Right atrium auricular region (tissue), 2 donors: ENCODE measurements at regions not wholly inside any gene's neighbourhood (a gene's known extent, or its start where the extent isn't known, plus 50 kb on each side); places are given as distances from the start of the nearest gene placed in this dataset.

Experiments
- DNase-seq: peaks from one replicate; pipeline ENCODE4 v3.0.0-alpha.2; 2019; ENCODE audit warnings: low spot score
- H3K27ac ChIP-seq, 2 donors: fragments of 200-600 bp; sonication (generic); 1 replicate in 1 of 2; 2 replicates in 1 of 2; pipeline ENCODE4 v1.5.1; 2016 to 2019
- H3K27me3 ChIP-seq, 2 donors: fragments of 200-600 bp; sonication (generic); one replicate each; pipeline versions ENCODE4 v1.5.1 to v1.6.0; 2017 to 2019
- H3K36me3 ChIP-seq: fragments of 200-600 bp; sonication (generic); one replicate; pipeline ENCODE4 v1.5.1; 2016
- H3K4me1 ChIP-seq, 2 donors: fragments of 200-600 bp; sonication (generic); one replicate each; pipeline versions ENCODE4 v1.5.1 to v1.6.0; 2017 to 2019
- H3K4me3 ChIP-seq, 2 donors: fragments of 200-600 bp; sonication (generic); 1 replicate in 1 of 2; 2 replicates in 1 of 2; pipeline ENCODE4 v1.5.1; 2017 to 2019; ENCODE audit warnings: mild to moderate bottlenecking in 1 of 2, moderate library complexity in 1 of 2
- H3K9me3 ChIP-seq, 2 donors: fragments of 200-600 bp; sonication (generic); one replicate each; pipeline ENCODE4 v1.5.1; 2019
- CTCF ChIP-seq, 2 donors: fragments of 200-600 bp; sonication (generic); IDR thresholded peaks; one replicate each; pipeline ENCODE4 v1.5.1; 2019; ENCODE audit warnings: antibody characterized with exemption in 2 of 2

- no peaks in the 10 kb centered on the region for H3K27me3 ChIP-seq
- no peaks in the 10 kb centered on the region for H3K4me1 ChIP-seq
- H3K4me3 ChIP-seq, result no peak overlapping the region
- DNase-seq, result no peak
- H3K36me3 ChIP-seq, result no peaks in the 10 kb centered on the region
- no peaks in the 10 kb centered on the region for H3K9me3 ChIP-seq
- TF ChIP-seq CTCF (IDR thresholded peaks at IDR 0.05), result no peak
- no peak overlapping the region for H3K27ac ChIP-seq
Measured at GRCh38 chr9:90423661-90424193, 218.9 kb downstream of the DIRAS2 start.

- Histone ChIP-seq H3K4me3 (no peak overlapping the region), H3K27me3 (no peaks in the 10 kb centered on the region)
Measured at GRCh38 chr9:90428517-90428916, 214.1 kb downstream of the DIRAS2 start.

GRCh38 chr9:90432951-90433350 is 209.7 kb downstream of the DIRAS2 start:
- TF ChIP-seq CTCF (IDR thresholded peaks at IDR 0.05), result no peak
- Histone ChIP-seq H3K27ac (no peak overlapping the region), H3K4me3 (no peak overlapping the region), H3K36me3 (no peaks in the 10 kb centered on the region), H3K9me3 (peaks cover 0 to 2% of the 10 kb centered on the region in 2 donors), H3K27me3 (no peaks in the 10 kb centered on the region), H3K4me1 (no peaks in the 10 kb centered on the region)
- no peak for DNase-seq

More at GRCh38 chr9:90428517-90428916, 214.1 kb downstream of the DIRAS2 start:
- DNase-seq, result no peak
- Histone ChIP-seq H3K9me3 (no peaks in the 10 kb centered on the region), H3K27ac (no peak overlapping the region), H3K4me1 (no peaks in the 10 kb centered on the region), H3K36me3 (no peaks in the 10 kb centered on the region)
- TF ChIP-seq CTCF (IDR thresholded peaks at IDR 0.05), result no peak

GRCh38 chr9:90433398-90433941 is 209.2 kb downstream of the DIRAS2 start:
- no peak for DNase-seq
- no peak for TF ChIP-seq CTCF (IDR thresholded peaks at IDR 0.05)
- no peak overlapping the region for H3K27ac ChIP-seq
- H3K36me3 ChIP-seq, result no peaks in the 10 kb centered on the region
- peaks cover 0 to 7% of the 10 kb centered on the region in 2 donors for H3K9me3 ChIP-seq
- no peaks in the 10 kb centered on the region for H3K4me1 ChIP-seq
- no peak overlapping the region for H3K4me3 ChIP-seq
- no peaks in the 10 kb centered on the region for H3K27me3 ChIP-seq

- H3K9me3 ChIP-seq, result peaks cover 0 to 18% of the 10 kb centered on the region in 2 donors
- TF ChIP-seq CTCF (IDR thresholded peaks at IDR 0.05), result no peak
- H3K27me3 ChIP-seq, result no peaks in the 10 kb centered on the region
- no peaks in the 10 kb centered on the region for H3K36me3 ChIP-seq
- no peak overlapping the region for H3K4me3 ChIP-seq
- no peak overlapping the region for H3K27ac ChIP-seq
- DNase-seq, result no peak
- no peaks in the 10 kb centered on the region for H3K4me1 ChIP-seq
Measured at GRCh38 chr9:90441814-90442213, 200.8 kb downstream of the DIRAS2 start.

- Histone ChIP-seq H3K4me1 (no peaks in the 10 kb centered on the region), H3K9me3 (peaks cover 0 to 18% of the 10 kb centered on the region in 2 donors), H3K27ac (no peak overlapping the region), H3K4me3 (no peak overlapping the region), H3K27me3 (no peaks in the 10 kb centered on the region), H3K36me3 (no peaks in the 10 kb centered on the region)
- DNase-seq, result no peak
- no peak for TF ChIP-seq CTCF (IDR thresholded peaks at IDR 0.05)
Measured at GRCh38 chr9:90442723-90443122, 199.9 kb downstream of the DIRAS2 start.
